ENCODE measurements at regions not wholly inside any gene's neighbourhood (a gene's known extent, or its start where the extent isn't known, plus 50 kb on each side); places are given as distances from the start of the nearest gene placed in this dataset.
A peak's percentile ranks its signal among the peaks of the same experiment; 100 is the strongest.

- no peak overlapping the region for H3K4me2 ChIP-seq (ENCODE audit: low read length)
- H4K20me1 ChIP-seq (ENCODE audit: insufficient read depth, low read length): no peaks in the 10 kb centered on the region
- H2AFZ ChIP-seq (ENCODE audit: low read depth, low read length): no peak overlapping the region
- no peaks in the 10 kb centered on the region for H3K79me2 ChIP-seq (ENCODE audit: low read length)
- no peak for TF ChIP-seq CTCF (IDR thresholded peaks at IDR 0.05; ENCODE audit: low read depth, low read length)
- TF ChIP-seq EZH2phosphoT487 (IDR thresholded peaks at IDR 0.05; ENCODE audit: low read depth): no peak
- no peak overlapping the region for H3K9ac ChIP-seq (ENCODE audit: low read length)
- H3K9me3 ChIP-seq (ENCODE audit: insufficient read depth, low read length): no peaks in the 10 kb centered on the region
- no peak overlapping the region for H3K4me3 ChIP-seq (ENCODE audit: low read length)
- H3K27me3 ChIP-seq (ENCODE audit: low read depth, low read length): peaks cover 71% of the 10 kb centered on the region
- no peaks in the 10 kb centered on the region for H3K36me3 ChIP-seq (replicated peaks; ENCODE audit: low read depth, low read length)
- no peak overlapping the region for H3K27ac ChIP-seq (ENCODE audit: low read length)
- no peaks in the 10 kb centered on the region for H3K4me1 ChIP-seq (ENCODE audit: low read length)
Measured at GRCh38 chr12:108060903-108061302, 68.2 kb upstream of the WSCD2 start.

- H3K27ac ChIP-seq (ENCODE audit: low read length): no peak overlapping the region
- no peaks in the 10 kb centered on the region for H3K4me1 ChIP-seq (ENCODE audit: low read length)
- no peak overlapping the region for H3K9ac ChIP-seq (ENCODE audit: low read length)
- H3K9me3 ChIP-seq (ENCODE audit: insufficient read depth, low read length): no peaks in the 10 kb centered on the region
- H3K4me3 ChIP-seq (ENCODE audit: low read length): no peak overlapping the region
- H2AFZ ChIP-seq (ENCODE audit: low read depth, low read length): no peak overlapping the region
- no peaks in the 10 kb centered on the region for H3K36me3 ChIP-seq (replicated peaks; ENCODE audit: low read depth, low read length)
- TF ChIP-seq CTCF (IDR thresholded peaks at IDR 0.05; ENCODE audit: low read depth, low read length) (peak; percentile 68), EZH2phosphoT487 (IDR thresholded peaks at IDR 0.05; ENCODE audit: low read depth) (no peak)
- H4K20me1 ChIP-seq (ENCODE audit: insufficient read depth, low read length): no peaks in the 10 kb centered on the region
- no peak overlapping the region for H3K4me2 ChIP-seq (ENCODE audit: low read length)
- peaks cover 56% of the 10 kb centered on the region for H3K27me3 ChIP-seq (ENCODE audit: low read depth, low read length)
- no peaks in the 10 kb centered on the region for H3K79me2 ChIP-seq (ENCODE audit: low read length)
Measured at GRCh38 chr12:108063192-108063591, 65.9 kb upstream of the WSCD2 start.

- Histone ChIP-seq H3K36me3 (replicated peaks; ENCODE audit: low read depth, low read length) (no peaks in the 10 kb centered on the region), H4K20me1 (ENCODE audit: insufficient read depth, low read length) (no peaks in the 10 kb centered on the region), H3K79me2 (ENCODE audit: low read length) (no peaks in the 10 kb centered on the region), H3K27ac (ENCODE audit: low read length) (no peak overlapping the region), H3K9me3 (ENCODE audit: insufficient read depth, low read length) (no peaks in the 10 kb centered on the region), H3K4me1 (ENCODE audit: low read length) (no peaks in the 10 kb centered on the region), H3K9ac (ENCODE audit: low read length) (no peak overlapping the region), H2AFZ (ENCODE audit: low read depth, low read length) (no peak overlapping the region), H3K4me2 (ENCODE audit: low read length) (no peak overlapping the region), H3K4me3 (ENCODE audit: low read length) (no peak overlapping the region), H3K27me3 (ENCODE audit: low read depth, low read length) (peaks cover 57% of the 10 kb centered on the region)
- TF ChIP-seq CTCF (IDR thresholded peaks at IDR 0.05; ENCODE audit: low read depth, low read length) (no peak), EZH2phosphoT487 (IDR thresholded peaks at IDR 0.05; ENCODE audit: low read depth) (no peak)
Measured at GRCh38 chr12:108065069-108065468, 64.0 kb upstream of the WSCD2 start.

- no peak overlapping the region for H3K9ac ChIP-seq (ENCODE audit: low read length)
- no peaks in the 10 kb centered on the region for H3K9me3 ChIP-seq (ENCODE audit: insufficient read depth, low read length)
- TF ChIP-seq CTCF (IDR thresholded peaks at IDR 0.05; ENCODE audit: low read depth, low read length): no peak
- TF ChIP-seq EZH2phosphoT487 (IDR thresholded peaks at IDR 0.05; ENCODE audit: low read depth): no peak
- no peaks in the 10 kb centered on the region for H3K4me1 ChIP-seq (ENCODE audit: low read length)
- peaks cover 46% of the 10 kb centered on the region for H3K27me3 ChIP-seq (ENCODE audit: low read depth, low read length)
- no peak overlapping the region for H3K4me3 ChIP-seq (ENCODE audit: low read length)
- no peak overlapping the region for H3K4me2 ChIP-seq (ENCODE audit: low read length)
- no peaks in the 10 kb centered on the region for H4K20me1 ChIP-seq (ENCODE audit: insufficient read depth, low read length)
- H3K79me2 ChIP-seq (ENCODE audit: low read length): no peaks in the 10 kb centered on the region
- H3K27ac ChIP-seq (ENCODE audit: low read length): no peak overlapping the region
- H3K36me3 ChIP-seq (replicated peaks; ENCODE audit: low read depth, low read length): no peaks in the 10 kb centered on the region
- no peak overlapping the region for H2AFZ ChIP-seq (ENCODE audit: low read depth, low read length)
Measured at GRCh38 chr12:108066583-108067577, 62.2 kb upstream of the WSCD2 start.
